DND-41 (cell line): ENCODE measurements at regions not wholly inside any gene's neighbourhood (a gene's known extent, or its start where the extent isn't known, plus 50 kb on each side); places are given as distances from the start of the nearest gene placed in this dataset.

Source experiments
- ATAC-seq: fragments of 200-7000 bp; cut with Tn5 transposase; 3 replicates; pipeline ENCODE4 v1.9.1; 2021; ENCODE audit warnings: low read depth; ENCODE audit not compliant: insufficient read depth
- DNase-seq: peaks from one replicate; pipeline ENCODE4 v3.0.0-alpha.2; 2020
- H2AFZ ChIP-seq: 2 replicates; pipeline ENCODE4 v1.6.0; 2012; ENCODE audit warnings: low read depth, low read length
- H3K27ac ChIP-seq: 2 replicates; pipeline ENCODE4 v1.5.1; 2012; ENCODE audit warnings: low read length, inconsistent platforms
- H3K27me3 ChIP-seq: fragments of 200-600 bp; sonication (generic); 2 replicates; pipeline ENCODE4 v1.6.0; 2012; ENCODE audit warnings: low read length, mild to moderate bottlenecking, inconsistent platforms; ENCODE audit not compliant: insufficient read depth, poor library complexity
- H3K36me3 ChIP-seq: 2 replicates; pipeline ENCODE4 v1.5.1; 2012; ENCODE audit warnings: low read length, inconsistent platforms; ENCODE audit not compliant: insufficient read depth
- H3K4me1 ChIP-seq: 2 replicates; pipeline ENCODE4 v1.5.1; 2012; ENCODE audit warnings: mild to moderate bottlenecking, low read length; ENCODE audit not compliant: insufficient read depth
- H3K4me2 ChIP-seq: 2 replicates; pipeline ENCODE4 v1.6.0; 2012; ENCODE audit warnings: mild to moderate bottlenecking, moderate library complexity, low read length, inconsistent platforms; ENCODE audit not compliant: insufficient read depth
- H3K4me3 ChIP-seq, 2 experiments: fragments of 200-600 bp in 1 of 2; shearing (Covaris generic) in 1 of 2; 2 replicates each; pipeline ENCODE4 v1.5.1; 2012 to 2016; ENCODE audit warnings: inconsistent platforms in 2 of 2, low read length in 2 of 2, mild to moderate bottlenecking in 2 of 2, low read depth in 1 of 2, moderate library complexity in 1 of 2
- H3K79me2 ChIP-seq: 2 replicates; pipeline ENCODE4 v1.6.0; 2012; ENCODE audit warnings: low read length, inconsistent platforms; ENCODE audit not compliant: insufficient read depth
- H3K9ac ChIP-seq: 2 replicates; pipeline ENCODE4 v1.6.0; 2012; ENCODE audit warnings: low read depth, mild to moderate bottlenecking, inconsistent platforms, low read length, moderate library complexity
- H3K9me3 ChIP-seq: 2 replicates; pipeline ENCODE4 v1.5.1; 2012; ENCODE audit warnings: low read length, moderate library complexity, mild to moderate bottlenecking, inconsistent platforms; ENCODE audit not compliant: insufficient read depth, severe bottlenecking
- H4K20me1 ChIP-seq: 2 replicates; pipeline ENCODE4 v1.6.0; 2012; ENCODE audit warnings: low read length; ENCODE audit not compliant: insufficient read depth
- CTCF ChIP-seq: IDR thresholded peaks from 2 replicates; pipeline ENCODE4 v1.5.1; 2012; ENCODE audit warnings: borderline replicate concordance, low read length, moderate library complexity, mild to moderate bottlenecking; ENCODE audit not compliant: poor library complexity, severe bottlenecking; ENCODE audit errors: extremely low read depth
- EZH2 ChIP-seq: IDR thresholded peaks from 3 replicates; pipeline ENCODE4 v1.6.1; 2012; ENCODE audit warnings: borderline replicate concordance, low read depth, mild to moderate bottlenecking, moderate library complexity, low read length, inconsistent platforms; ENCODE audit not compliant: severe bottlenecking

DNA sequence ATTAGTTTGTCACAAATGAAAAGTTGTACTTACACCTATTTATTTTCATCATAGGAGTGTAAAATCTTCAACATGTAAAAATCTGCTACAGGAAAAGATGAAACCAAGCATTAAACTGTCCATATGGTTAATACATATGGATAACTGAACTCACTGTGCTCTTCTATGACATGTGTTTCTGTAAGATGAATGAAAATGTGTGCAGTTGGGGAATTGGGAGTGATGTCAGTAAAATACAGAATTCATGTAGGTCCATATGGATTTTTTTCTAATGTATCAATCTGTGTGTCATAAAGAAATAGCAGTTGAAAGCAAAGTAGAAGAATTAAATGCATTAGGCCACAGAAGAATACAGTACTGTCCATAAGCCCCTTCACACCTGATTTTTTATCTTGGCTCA is 178.4 kb upstream of the COL3A1 start:
- H3K4me3 ChIP-seq = no peak overlapping the region
- no peak for DNase-seq
- H3K4me2 ChIP-seq = no peak overlapping the region
- TF ChIP-seq EZH2 (no peak), CTCF (no peak)
- H3K9me3 ChIP-seq = no peaks in the 10 kb centered on the region
- no peak for ATAC-seq
- H4K20me1 ChIP-seq = no peaks in the 10 kb centered on the region
- no peaks in the 10 kb centered on the region for H3K36me3 ChIP-seq
- H3K27ac ChIP-seq = no peak overlapping the region
- H3K27me3 ChIP-seq = no peaks in the 10 kb centered on the region
- H2AFZ ChIP-seq = no peak overlapping the region
- H3K79me2 ChIP-seq = no peaks in the 10 kb centered on the region
- no peak overlapping the region for H3K9ac ChIP-seq
- H3K4me1 ChIP-seq = no peaks in the 10 kb centered on the region

DNA sequence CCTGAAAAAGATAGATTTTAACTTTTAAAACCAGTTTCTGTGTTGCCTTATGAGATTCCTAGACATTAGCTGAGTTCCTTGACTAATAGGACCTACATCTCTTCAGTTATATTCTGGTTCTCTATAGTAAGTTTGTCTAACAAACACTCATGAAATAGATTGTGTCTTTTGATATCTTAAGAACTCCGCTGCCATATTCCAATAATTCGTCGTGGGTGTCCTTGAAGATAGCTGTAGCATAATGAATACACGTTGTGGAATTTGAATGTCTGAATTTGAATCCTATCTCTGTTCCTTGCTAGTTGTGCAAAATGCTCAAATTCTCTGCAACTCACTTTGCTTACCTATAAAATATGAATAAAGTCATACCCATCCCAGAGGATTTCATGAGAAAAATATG is 176.8 kb upstream of the COL3A1 start:
- Histone ChIP-seq H3K27me3 (no peaks in the 10 kb centered on the region), H3K36me3 (no peaks in the 10 kb centered on the region), H3K4me2 (no peak overlapping the region), H4K20me1 (no peaks in the 10 kb centered on the region), H2AFZ (no peak overlapping the region), H3K79me2 (no peaks in the 10 kb centered on the region), H3K4me3 (no peak overlapping the region), H3K9ac (no peak overlapping the region), H3K4me1 (no peaks in the 10 kb centered on the region), H3K27ac (no peak overlapping the region), H3K9me3 (no peaks in the 10 kb centered on the region)
- ATAC-seq = no peak
- DNase-seq = no peak
- TF ChIP-seq CTCF = no peak
- no peak for TF ChIP-seq EZH2

- Histone ChIP-seq H4K20me1 (no peaks in the 10 kb centered on the region), H3K27me3 (no peaks in the 10 kb centered on the region), H3K27ac (no peak overlapping the region), H3K9me3 (no peaks in the 10 kb centered on the region), H3K36me3 (no peaks in the 10 kb centered on the region), H3K4me2 (no peak overlapping the region), H3K9ac (no peak overlapping the region), H2AFZ (no peak overlapping the region), H3K4me1 (no peaks in the 10 kb centered on the region), H3K4me3 (no peak overlapping the region), H3K79me2 (no peaks in the 10 kb centered on the region)
- DNase-seq = no peak
- no peak for TF ChIP-seq EZH2
- no peak for TF ChIP-seq CTCF
- no peak for ATAC-seq
Measured at GRCh38 chr2:188798159-188798558, 176.0 kb upstream of the COL3A1 start.

DNA sequence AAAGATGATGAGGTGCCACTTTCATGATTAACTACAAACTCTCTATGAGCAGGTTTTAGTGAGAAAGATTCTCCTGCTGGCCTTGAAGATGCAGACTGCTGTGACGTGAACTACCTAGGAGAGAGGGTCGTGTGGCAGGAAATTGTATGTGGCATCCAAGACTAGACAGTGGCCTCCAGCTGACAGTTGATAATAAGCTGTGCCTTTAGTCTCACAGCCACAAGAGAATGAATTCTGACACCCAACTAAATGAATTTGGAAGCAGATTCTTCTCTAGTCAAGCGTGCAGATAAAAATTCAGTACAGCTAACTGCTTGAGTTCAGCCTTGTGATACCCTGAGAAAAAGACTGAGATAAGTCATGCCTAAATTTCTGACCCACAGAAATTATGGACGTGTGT is 169.0 kb upstream of the COL3A1 start:
- TF ChIP-seq CTCF (no peak), EZH2 (no peak)
- no peaks in the 10 kb centered on the region for H3K36me3 ChIP-seq
- no peaks in the 10 kb centered on the region for H4K20me1 ChIP-seq

More for the DNA sequence above, 169.0 kb upstream of the COL3A1 start:
- Histone ChIP-seq H3K9ac (no peak overlapping the region), H3K4me3 (no peak overlapping the region), H3K4me2 (no peak overlapping the region), H3K4me1 (no peaks in the 10 kb centered on the region), H3K27me3 (no peaks in the 10 kb centered on the region), H3K79me2 (no peaks in the 10 kb centered on the region), H3K27ac (no peak overlapping the region), H2AFZ (no peak overlapping the region), H3K9me3 (no peaks in the 10 kb centered on the region)
- ATAC-seq (no peak), DNase-seq (no peak)
